Choroid plexus epithelial cell (primary cell): ENCODE measurements at regions not wholly inside any gene's neighbourhood (a gene's known extent, or its start where the extent isn't known, plus 50 kb on each side); places are given as distances from the start of the nearest gene placed in this dataset.

Experiments used
- DNase-seq: peaks from one replicate; pipeline ENCODE4 v3.0.0-alpha.2; 2010; ENCODE audit warnings: low read depth
- H3K4me3 ChIP-seq: 2 replicates; pipeline ENCODE4 v1.5.1; 2011; ENCODE audit warnings: low read depth, mild to moderate bottlenecking, control low read depth, low read length, moderate library complexity
- CTCF ChIP-seq: conservative IDR thresholded peaks from 2 replicates; pipeline ENCODE4 v1.5.1; 2011; ENCODE audit warnings: low read depth, mild to moderate bottlenecking, control low read depth, inconsistent platforms, low read length, moderate library complexity

DNA sequence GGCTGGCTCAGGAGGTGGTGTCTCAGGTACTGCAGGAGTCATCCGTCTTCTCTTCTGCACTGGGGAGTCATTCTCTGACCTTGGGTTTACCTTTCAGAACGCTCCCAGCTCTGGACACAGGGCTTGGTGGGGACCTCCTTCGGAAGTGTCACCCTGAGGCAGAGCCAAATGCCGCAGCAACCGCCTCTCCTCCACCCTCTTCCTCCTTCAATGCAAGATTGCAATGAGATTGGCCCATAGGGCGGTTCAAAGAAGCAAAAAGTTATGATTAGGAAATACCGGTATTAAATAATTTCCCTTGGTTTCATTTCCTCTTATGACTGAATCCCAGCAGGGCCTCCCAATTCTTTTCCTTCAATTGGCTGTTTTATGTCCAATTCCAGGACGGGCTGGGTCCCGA lies 178.8 kb downstream of the ACKR3 start:
- TF ChIP-seq CTCF: no peak
- DNase-seq: peak; percentile 45
- no peak overlapping the region for H3K4me3 ChIP-seq

GRCh38 chr2:236748801-236749200 lies 179.2 kb downstream of the ACKR3 start:
- no peak overlapping the region for H3K4me3 ChIP-seq
- peak; percentile 26 for DNase-seq
- peak; percentile 25 for TF ChIP-seq CTCF

- no peak for TF ChIP-seq CTCF
- H3K4me3 ChIP-seq: no peak overlapping the region
- DNase-seq: peak; percentile 48
These were observed 179.7 kb downstream of the ACKR3 start for GRCh38 chr2:236749346-236749745.

DNA sequence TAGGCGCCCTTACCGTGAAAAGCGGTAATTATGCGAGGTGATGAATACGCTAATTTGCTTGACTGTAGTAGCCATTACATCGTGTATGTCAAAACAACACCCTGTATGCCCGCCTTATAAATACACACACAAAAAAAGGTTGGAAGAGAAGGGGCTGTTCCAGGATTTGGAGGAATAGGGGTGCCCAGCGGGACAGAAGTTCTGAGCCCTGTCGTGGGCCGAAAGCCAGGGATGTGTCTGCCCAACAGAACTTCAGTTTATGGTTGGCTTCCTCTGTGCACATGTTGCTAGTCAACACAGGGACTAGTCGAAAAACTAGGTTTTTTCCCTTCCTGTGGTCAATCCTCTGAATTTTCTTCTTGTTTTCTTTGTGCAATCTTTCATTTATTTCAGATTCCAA lies 182.5 kb downstream of the ACKR3 start:
- TF ChIP-seq CTCF: no peak
- no peak overlapping the region for H3K4me3 ChIP-seq
- no peak for DNase-seq

DNA sequence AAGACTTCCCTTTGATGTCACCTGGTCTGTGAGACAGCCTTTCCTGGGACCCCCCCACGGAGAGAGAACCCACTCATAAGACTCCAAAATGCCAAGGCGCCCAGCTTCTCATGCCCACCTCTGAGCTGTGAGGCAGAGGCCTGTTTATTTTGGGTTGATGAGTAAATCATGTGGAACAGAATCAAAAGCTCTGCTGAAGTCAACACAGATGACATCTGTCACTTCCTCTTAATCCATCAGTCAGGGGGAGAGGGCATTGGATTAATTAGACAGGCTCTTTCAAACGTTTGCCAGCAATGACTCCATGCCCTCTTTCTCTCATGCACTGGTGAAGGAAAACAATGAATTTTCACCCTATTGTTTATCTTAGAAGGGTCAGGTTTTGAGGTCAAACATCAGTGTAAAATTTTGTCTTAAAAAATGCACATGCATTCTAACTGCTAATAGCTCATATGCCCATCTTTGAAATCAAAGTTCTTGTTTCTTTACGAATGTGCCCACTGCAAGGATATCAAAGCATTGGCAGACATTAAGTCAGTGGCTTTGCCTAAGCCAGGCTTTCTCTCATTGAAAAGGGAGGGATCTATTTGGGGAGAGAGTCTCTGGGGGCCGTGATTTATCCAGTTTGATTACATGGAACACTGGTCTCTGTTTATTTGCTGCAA lies 184.1 kb downstream of the ACKR3 start:
- DNase-seq: no peak
- no peak overlapping the region for H3K4me3 ChIP-seq
- TF ChIP-seq CTCF: no peak

- no peak for DNase-seq
- no peak overlapping the region for H3K4me3 ChIP-seq
- TF ChIP-seq CTCF: no peak
These were observed 184.8 kb downstream of the ACKR3 start for GRCh38 chr2:236754271-236754944.
